Peyer's patch (tissue), 4 donors: ENCODE measurements at regions not wholly inside any gene's neighbourhood (a gene's known extent, or its start where the extent isn't known, plus 50 kb on each side); places are given as distances from the start of the nearest gene placed in this dataset.

Experiments
- CTCF ChIP-seq, 6 experiments: fragments of 450-650 bp in 4 of 6; fragments of 200-600 bp in 2 of 6; sonication (generic) in 1 of 6; IDR thresholded peaks; one replicate each; pipeline ENCODE4 v1.5.1; 2017 to 2019; ENCODE audit warnings: antibody characterized with exemption in 6 of 6, mild to moderate bottlenecking in 3 of 6, moderate library complexity in 1 of 6
- POLR2A ChIP-seq, 2 donors: fragments of 450-650 bp; IDR thresholded peaks; one replicate each; pipeline ENCODE4 v1.5.1; 2017; ENCODE audit warnings: antibody characterized with exemption in 2 of 2, mild to moderate bottlenecking in 2 of 2, moderate library complexity in 2 of 2

GRCh38 chr12:74689071-74689655, 151.5 kb downstream of the ATXN7L3B start:
- TF ChIP-seq CTCF (IDR thresholded peaks at IDR 0.05) (peak in 4 of 6 experiments; percentile 35 to 60 (median 46)), POLR2A (IDR thresholded peaks at IDR 0.05) (no peak)
